ENCODE measurements at regions not wholly inside any gene's neighbourhood (a gene's known extent, or its start where the extent isn't known, plus 50 kb on each side); places are given as distances from the start of the nearest gene placed in this dataset.
"Not testable (repeated sequence)": the region's sequence is repeated elsewhere in the genome, so short reads cannot be mapped to it uniquely, and the experiment has no call there.

DNA sequence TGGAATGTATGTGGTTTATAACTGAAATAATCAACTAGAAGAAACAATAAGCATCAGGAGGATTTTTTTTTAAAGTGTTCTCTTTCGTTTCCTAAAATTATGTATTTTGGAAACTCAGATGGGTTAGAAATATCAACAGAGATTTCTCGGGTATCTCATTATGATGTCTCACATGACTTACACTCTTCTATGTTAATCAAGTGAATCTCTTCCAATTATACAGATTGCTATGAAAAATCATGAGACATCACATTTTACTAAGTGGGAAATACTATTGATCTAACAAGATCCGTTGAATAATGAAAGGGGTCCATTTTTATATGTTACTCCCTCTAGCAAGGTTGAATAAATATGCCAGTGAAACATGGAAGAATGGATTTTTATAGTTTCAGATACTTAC, 54.7 kb upstream of the NRIP1 start:
- intact Hi-C loops (cut with DNase I), result no loop called here
- DNase-seq (ENCODE audit: missing footprints) (no peak), ATAC-seq (no peak)

DNA sequence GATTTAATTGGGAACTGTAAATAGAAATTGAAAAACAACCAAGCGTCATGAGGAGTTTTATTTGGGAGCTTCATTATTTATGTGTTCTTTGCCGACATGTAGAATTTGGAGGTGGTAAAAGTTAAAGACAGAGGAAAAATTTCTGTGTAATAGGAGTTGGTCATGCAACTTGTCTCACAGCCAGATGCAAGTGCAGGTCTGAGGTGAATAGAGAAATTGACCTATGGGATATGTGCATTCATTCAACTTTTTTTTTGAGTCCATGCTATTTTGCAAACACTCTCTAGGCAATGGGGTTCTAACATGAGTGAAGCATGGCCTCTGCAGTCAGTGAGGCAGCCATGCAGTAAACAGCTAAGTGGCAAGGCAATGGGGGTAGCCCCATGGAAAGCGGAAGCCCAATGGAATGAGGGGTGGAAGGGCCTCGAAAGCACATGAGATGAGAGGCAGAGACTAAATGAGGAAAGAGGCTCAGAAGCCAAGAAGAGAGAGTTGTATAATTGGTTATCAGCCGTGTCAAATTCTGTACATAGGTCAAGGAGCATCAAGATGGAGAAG, 56.4 kb upstream of the NRIP1 start:
- DNase-seq (ENCODE audit: missing footprints) (no peak), ATAC-seq (no peak)
- intact Hi-C loops (cut with DNase I), result loop anchor here (5.0 kb wide), 1 partner anchor 54 kb away; no protein-coding TSS in a partner anchor

DNA sequence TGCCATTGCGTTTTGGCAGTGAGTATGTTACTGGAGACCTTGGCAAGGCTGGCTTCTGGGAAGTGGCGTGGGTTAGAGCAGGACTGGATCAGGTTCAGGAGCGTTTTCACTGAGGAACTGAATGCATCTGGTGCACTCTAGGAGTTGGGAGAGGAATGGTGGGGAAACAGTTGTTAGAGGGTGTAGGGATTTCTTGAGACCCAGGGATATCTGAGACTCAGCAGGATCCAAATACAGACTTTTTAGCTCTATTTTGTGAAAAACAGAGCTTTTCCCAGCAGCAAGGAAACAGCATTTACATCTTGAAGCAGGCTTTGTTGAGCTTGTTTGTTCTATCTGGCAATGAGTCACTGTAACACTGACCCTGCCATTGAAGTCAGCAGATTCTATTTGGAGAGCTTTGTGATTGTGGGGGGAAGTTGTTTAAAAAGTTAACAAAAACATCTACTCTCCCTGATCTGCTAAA, 56.9 kb upstream of the NRIP1 start:
- ATAC-seq (peak; percentile 90), DNase-seq (ENCODE audit: missing footprints) (no peak)
- intact Hi-C loops (cut with DNase I), result loop anchor here (5.0 kb wide), 1 partner anchor 54 kb away; no protein-coding TSS in a partner anchor

DNA sequence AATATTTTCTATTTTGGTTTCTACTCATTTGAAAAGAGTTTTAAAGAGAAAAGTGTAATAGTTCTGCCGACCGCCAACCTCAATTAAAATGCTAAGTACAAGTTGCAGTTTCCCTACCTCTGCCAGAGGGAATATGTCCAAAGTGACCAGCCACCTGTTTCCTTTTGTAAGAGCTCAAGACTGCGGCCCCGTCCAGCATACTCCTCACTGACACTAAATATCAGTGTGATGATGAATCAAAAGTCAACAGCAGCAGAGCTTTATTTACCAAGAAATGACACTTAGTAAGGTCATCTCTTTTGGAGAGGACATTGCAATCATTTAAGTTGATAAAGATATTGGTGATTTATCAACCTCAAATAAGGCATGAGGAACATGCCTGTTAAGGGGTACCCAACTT, 57.4 kb upstream of the NRIP1 start:
- DNase-seq (ENCODE audit: missing footprints) (no peak), ATAC-seq (no peak)
- intact Hi-C loops (cut with DNase I), result loop anchor here (5.0 kb wide), 1 partner anchor 55 kb away; no protein-coding TSS in a partner anchor

DNA sequence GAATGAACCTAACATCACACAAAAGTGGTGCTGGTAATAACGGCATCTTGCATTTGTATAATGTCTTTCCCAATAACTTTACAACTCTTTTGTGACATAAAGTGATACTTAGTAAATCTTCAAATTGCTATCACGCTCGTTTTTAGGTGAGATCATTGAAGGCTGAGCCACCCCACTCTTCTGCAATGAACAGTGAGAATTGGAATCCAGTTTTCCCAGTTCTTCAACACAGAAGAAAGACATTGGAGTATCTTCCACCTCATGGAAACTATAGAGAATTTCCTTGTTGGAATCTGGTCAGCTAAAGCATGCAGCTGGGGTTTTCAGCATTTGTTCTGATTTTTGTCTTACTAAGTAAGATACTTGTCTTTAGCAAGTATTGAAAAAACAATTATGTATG, 59.9 kb upstream of the NRIP1 start:
- DNase-seq (ENCODE audit: missing footprints) (no peak), ATAC-seq (no peak)
- intact Hi-C loops (cut with DNase I), result loop anchor here (5.0 kb wide), 1 partner anchor 57 kb away; no protein-coding TSS in a partner anchor

DNA sequence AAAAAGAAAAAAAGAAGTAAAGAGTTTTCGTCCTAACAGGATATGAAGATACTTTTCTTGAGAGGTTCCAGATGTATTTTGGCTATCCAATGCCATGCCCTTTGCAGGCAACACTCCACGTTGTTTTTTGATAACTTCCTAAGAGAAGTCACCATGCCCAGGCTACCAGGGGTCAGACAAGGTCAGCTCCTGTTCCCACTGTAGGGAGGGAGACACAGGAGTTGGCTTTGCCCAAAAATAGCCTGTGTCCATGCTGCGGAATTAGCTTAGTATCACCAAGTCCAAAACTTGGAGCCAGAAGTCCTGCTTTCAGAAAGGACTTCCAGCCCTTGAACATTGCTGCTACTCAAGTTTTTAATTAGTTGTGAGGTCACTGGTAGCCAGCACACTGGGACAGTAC, 62.1 kb upstream of the NRIP1 start:
- intact Hi-C loops (cut with DNase I), result no loop called here
- DNase-seq (ENCODE audit: missing footprints) (no peak), ATAC-seq (peak; percentile 65)

DNA sequence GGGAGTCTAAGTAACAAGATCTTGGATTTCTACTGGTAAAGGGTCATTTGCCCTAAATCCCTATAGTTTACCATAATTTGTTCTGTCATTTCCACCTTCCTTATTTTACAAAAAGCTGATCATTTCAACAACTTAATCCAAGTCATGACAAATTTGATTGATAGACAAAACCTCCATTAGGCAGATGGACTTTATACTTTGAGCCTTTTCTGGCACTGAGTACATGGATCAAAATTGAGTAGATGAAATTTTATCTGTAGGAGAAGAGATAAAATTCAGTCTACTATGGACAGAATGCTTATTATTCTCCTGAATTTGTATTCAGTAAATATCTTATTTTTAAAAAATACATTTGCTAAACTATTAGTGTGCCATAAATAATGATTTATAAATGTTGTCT, 62.6 kb upstream of the NRIP1 start:
- no peak for DNase-seq (ENCODE audit: missing footprints)
- intact Hi-C loops (cut with DNase I), result no loop called here
- no peak for ATAC-seq

DNA sequence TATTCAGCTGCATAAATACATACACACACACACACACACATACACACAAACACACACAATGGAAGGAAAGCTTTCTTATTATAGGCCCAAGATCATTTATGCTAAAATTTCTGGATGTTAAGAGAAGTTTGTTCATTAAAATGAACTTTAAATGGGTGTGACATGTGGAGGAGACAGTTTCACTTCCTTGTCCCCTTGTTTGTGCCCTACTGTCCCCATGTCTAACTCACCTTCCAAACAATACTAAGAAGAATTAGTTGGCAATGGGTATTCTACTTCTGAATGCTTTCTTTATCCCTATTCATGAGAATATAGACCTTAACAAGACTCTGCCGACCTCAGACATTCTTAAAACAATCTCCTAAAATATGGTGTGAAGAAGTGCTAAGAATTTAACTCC, 63.5 kb upstream of the NRIP1 start:
- intact Hi-C loops (cut with DNase I), result no loop called here
- ATAC-seq (no peak), DNase-seq (ENCODE audit: missing footprints) (no peak)

DNA sequence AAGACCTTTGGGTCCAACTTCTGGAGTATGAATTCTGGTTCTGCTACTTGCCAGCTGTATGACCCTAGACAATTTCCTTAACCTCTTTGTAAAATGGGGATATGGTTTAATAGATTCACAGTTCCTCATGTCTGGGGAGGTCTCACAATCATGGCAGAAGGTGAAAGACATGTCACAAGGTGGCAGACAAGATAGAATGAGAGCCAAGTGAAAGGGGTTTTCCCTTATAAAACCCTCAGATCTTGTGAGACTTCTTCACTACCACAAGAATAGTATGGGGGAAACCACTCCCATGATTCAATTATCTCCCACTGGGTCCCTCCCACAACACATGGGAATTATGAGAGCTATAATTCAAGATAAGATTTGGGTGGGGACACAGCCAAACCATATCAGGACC, 63.9 kb upstream of the NRIP1 start:
- DNase-seq (ENCODE audit: missing footprints); intact Hi-C loops (cut with DNase I); ATAC-seq: not testable (repeated sequence)

DNA sequence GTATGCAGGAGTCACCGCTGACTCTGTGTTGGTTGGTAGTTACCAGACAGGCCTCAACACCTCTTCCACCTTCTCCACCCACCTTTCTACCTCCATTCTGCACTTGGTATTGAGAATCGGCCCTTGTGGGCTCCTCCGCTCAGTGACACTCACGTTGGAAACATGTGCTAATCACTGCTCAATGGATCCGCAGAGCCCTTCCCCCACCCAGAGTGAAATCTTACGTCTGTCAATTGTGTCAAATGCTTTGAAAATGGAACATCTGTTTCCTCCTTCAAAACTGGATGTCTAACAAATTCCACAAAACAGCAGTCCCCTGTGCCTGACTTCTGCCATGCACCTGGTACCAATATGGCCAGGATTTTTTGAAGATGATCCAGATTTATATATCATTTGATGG, 65.5 kb upstream of the NRIP1 start:
- DNase-seq (ENCODE audit: missing footprints), result no peak
- ATAC-seq, result no peak
- intact Hi-C loops (cut with DNase I), result no loop called here

DNA sequence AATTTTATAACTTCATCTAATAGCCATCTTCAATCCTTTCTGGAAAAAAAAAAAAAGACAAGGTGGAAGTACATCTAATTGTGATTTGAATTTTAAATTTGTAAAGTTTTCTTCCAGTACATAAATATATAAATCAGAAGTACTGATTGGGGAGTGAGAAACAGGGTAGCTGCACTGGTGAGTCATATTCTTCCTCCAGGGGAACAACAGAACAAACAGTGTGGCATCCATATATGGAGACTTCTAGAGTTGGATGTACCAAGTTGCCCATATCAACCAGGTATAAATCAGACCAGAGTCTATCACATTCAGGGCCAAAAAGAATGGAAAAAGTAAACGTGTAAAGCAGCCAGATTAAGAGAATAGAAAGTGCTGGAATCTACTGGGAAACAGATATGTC, 66.0 kb upstream of the NRIP1 start:
- DNase-seq (ENCODE audit: missing footprints) (no peak), ATAC-seq (no peak)
- intact Hi-C loops (cut with DNase I), result no loop called here

DNA sequence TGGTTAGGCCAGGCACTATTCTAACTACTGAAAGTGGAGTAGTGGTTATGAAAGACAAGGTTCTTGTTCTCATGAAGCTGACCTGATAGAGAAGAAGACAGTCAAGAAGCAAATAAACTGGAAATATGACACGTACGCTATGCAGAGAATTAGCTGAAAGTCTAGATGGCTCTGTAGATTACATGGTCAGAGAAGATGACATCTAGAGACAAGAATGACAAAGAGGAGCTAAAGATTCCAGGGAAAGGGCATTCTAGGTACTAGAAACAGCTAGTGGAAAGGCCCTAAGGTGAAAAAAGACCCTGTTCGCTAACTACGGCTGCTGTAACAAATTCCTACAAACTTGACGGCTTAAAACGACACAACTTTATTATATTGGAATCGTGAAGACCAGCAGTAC, 68.0 kb upstream of the NRIP1 start:
- no peak for ATAC-seq
- intact Hi-C loops (cut with DNase I), result no loop called here
- DNase-seq (ENCODE audit: missing footprints), result no peak

DNA sequence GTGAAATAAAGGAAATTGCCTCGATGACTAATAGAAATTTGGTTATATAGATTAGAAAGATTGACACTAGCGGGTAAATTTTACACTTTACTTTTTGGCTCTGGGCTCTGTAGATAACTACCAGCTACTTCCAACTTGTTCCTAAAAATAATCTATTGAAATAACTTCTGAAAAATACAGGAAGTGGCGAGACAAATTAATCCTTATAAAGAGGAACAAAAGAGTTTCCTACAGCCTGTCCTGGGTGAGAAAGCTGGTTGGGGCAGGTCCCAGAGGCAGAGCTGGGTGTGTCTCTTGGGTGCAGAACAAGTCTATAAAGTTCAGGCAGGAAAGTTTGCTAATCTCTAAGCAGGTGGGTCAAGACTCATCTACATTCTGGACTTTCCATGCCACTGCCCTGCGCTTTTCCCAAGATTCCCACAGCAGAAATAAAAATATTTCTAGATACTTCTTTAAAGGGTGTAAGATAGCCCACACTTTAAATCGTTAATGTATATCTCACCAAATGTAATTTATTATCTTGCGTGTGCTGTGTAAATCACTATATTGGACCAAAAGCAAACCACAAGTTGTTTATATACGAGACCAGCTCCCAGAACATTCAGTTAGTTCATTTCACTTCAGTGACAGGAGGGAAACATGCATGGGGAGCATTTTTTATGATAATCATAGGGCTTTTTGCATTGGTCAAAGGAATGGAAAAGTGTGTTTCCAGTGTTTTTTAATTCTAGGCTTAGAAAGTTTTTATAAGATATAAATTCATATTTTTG, 70.1 kb upstream of the NRIP1 start:
- ATAC-seq, result no peak

DNA sequence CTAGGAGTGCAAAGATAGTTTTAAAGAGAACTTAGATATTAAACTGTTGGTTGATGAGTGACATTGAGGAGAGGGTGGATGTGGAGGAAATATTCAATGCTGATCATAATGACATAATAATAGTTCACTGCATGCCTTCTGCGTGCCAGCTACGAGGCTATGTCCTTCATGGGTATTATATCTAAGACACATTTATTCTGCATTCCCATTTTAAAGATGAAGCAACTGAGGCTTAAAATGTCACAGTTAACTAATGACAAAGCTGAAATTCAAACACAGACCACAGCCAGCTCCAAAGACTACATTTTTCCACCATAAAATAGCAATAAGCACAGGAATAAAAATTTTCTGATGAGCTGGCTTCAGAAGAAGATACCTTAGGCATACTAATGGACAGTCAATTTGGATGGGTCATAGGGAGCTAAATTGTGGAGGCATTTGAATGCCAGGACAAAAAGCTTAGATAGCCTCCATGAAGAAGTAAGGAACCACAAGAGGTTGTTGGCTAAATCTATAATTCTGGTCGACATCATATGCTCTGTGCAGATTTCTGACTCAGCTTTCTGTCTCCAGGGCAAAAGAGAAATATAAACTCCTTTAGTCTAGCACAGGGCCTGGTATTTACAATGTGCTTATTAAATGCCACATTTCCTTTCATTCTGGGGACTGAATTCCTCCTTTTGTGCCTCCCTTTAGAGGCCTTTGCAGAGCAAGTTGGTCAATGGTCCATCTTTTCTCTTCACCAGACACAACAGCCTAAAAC, 71.2 kb upstream of the NRIP1 start:
- no peak for ATAC-seq
- intact Hi-C loops (cut with DNase I), result no loop called here
- DNase-seq (ENCODE audit: missing footprints), result no peak

More for the DNA sequence above, 70.1 kb upstream of the NRIP1 start:
- no peak for DNase-seq (ENCODE audit: missing footprints)
- intact Hi-C loops (cut with DNase I), result no loop called here

DNA sequence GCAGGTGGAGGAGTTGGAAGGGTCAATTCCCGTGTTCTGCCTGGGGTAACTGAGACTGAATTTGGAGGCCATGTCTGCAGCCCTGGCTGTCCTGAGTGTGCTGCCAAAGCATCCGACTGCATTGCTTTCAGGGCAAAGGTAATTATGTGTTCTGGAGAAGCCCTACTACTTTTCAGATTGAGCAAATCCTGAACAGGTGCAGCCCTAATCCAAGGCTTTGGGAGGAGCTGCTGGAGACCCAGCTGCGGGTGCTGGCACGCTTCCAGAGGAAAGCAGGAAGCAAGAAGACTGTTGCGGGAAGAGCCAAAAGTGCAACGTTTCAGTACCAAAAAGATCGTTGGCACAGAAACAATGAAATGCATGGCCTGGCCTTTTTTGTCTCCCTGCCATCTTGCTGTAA, 73.7 kb upstream of the NRIP1 start:
- ATAC-seq, result no peak
- no peak for DNase-seq (ENCODE audit: missing footprints)
- intact Hi-C loops (cut with DNase I), result no loop called here

DNA sequence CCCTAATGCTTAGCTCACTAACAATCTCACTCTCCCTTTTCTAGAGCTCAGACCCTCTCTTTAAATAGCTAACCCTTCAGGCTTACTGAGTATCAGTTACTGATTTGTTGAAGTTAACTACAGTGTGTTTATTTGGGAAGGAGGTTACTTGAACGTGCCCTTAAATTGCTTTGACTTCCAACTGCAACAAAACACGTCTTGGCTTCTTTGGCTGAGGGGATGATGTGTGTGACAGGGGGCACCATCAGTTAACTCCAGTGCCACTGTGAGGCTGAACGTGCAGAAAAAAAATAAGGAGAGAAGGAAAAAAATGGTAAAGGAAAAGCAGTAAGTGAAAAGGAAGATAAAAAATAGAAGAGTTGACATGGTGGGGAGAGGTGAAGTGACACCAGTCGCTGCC, 75.1 kb upstream of the NRIP1 start:
- ATAC-seq (no peak), DNase-seq (ENCODE audit: missing footprints) (no peak)
- intact Hi-C loops (cut with DNase I), result no loop called here

DNA sequence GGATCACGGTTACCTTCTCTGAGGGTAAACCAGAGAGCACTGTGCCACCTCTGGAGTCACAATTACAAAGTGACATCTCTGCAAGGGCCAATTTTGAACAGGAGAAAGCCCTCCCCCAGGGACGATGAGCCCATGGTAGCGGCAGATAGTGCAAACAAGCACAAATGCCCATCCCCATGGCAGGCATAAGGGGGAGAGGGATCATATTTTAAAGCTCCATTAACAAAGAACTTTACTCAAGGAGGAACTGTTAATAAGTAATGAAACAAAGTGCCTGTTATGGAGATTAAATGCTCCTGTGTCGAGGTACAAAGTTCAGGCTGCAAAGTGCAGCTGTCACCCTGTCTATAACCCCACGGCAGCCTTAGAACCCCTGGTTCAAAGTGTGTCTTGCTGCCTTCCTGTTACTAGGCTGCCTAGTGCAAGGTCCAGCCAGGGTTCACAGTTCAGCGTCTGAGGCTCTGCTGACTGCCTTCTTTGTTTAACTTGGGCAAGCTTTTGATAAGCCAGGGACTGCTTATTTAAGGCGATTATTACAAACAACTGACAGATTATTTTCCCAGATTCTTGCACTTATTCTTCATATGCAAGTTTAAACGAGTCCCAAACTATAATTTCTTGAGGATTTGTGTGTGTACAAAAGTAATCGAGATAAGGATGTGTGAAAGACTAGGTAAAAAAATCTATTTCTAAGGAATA, 75.7 kb upstream of the NRIP1 start:
- ATAC-seq (peak; percentile 39), DNase-seq (ENCODE audit: missing footprints) (no peak)
- intact Hi-C loops (cut with DNase I), result no loop called here

DNA sequence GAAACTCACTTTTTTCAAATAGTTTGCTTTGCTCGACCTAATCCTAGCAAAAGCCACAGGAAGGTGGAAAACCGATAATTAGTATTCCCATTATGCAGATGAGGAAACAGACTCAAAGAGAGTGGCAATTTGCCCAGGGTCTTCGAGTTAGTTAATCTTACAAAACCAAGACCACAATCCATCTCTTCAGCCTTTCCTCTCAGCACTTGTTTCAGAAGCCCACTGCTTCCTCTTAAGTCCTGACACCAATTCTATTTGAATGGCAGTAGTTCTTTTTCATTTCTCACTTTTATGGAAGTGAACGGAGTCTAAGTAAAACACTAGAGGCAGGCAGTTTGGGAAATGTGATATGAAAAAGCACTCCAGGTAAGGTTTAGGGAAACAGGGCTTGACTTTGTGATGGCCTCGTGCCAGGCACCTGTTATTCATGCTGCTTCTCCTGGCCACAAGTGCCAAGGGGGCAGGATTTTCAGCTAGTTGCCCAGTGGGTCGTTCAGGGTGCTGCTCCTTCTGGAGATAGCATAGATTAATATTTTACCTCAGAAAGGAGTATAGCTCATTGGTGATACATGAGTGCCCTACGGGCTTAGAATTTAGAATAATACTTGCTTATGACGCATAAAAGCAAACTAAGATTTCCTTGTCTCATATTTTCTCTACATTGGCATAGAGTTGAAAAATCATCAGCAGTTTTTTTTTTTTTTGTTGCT, 76.6 kb upstream of the NRIP1 start:
- no peak for ATAC-seq
- intact Hi-C loops (cut with DNase I), result no loop called here
- no peak for DNase-seq (ENCODE audit: missing footprints)

DNA sequence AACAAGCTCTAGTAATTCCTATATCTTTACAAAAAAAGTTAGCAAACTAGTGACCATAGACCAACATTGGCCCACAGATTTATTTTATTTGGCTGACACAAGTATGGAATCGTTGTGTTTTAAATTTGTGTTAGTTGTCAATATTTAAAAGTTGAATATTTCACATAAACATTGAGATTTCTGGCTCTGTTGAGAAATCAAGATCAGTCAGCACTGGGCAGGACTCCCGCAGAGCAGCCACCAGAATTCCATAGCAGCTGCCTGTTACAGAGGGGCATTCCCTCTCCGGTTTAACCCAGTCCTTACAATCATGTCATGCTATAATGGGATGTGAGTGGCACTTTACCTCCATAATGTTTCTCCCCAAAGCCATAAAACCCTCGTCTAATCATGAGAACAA, 79.2 kb upstream of the NRIP1 start:
- intact Hi-C loops (cut with DNase I), result no loop called here
- no peak for DNase-seq (ENCODE audit: missing footprints)
- ATAC-seq, result no peak
